ENCODE measurements at regions not wholly inside any gene's neighbourhood (a gene's known extent, or its start where the extent isn't known, plus 50 kb on each side); places are given as distances from the start of the nearest gene placed in this dataset.

- TF ChIP-seq CTCF (conservative IDR thresholded peaks at IDR 0.05 in 1 of 2, IDR thresholded peaks at IDR 0.05 in 1 of 2; ENCODE audit: low read depth in 1 of 2, low read length in 2 of 2) (no peak), EZH2 (IDR thresholded peaks at IDR 0.05; ENCODE audit: low read length, missing control alignments) (no peak)
Measured at GRCh38 chr10:78742730-78743615, 325.8 kb upstream of the ZMIZ1 start.
